Fibroblast of pulmonary artery (primary cell): ENCODE measurements at regions not wholly inside any gene's neighbourhood (a gene's known extent, or its start where the extent isn't known, plus 50 kb on each side); places are given as distances from the start of the nearest gene placed in this dataset.

ENCODE experiments used
- DNase-seq: peaks from one replicate; pipeline ENCODE4 v3.0.0-alpha.2; 2010; ENCODE audit warnings: low read depth
- H3K4me3 ChIP-seq: replicated peaks from 2 replicates; pipeline ENCODE4 v1.5.1; 2011; ENCODE audit warnings: low read depth, mild to moderate bottlenecking, control low read depth, low read length, moderate library complexity
- TF ChIP-seq, protein P1 (sequence below): IDR thresholded peaks from 2 replicates; pipeline ENCODE4 v1.5.1; 2011; ENCODE audit warnings: mild to moderate bottlenecking, control low read depth, low read length, inconsistent platforms; ENCODE audit errors: missing control alignments

DNA sequence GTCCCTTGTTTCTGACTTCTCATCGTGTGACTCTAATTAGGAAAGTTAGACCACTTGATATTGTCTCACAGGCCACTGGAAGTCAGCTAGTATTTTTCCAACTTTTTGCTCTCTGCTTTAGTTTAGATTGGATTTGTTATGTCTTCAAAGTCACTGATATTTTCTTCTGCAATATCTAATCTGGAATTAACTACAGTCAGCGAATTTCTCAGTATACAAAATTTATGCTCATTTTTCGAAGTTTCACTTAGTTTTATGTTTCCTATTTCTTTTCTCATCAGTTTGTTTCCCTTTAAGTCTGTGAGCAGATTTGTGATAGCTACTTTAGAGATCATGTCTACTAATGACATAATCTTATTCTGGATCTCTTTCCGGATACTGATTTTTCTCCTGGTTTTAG lies 1027.2 kb upstream of the CNTN5 start:
- no peak for DNase-seq
- TF ChIP-seq, protein P1, sequence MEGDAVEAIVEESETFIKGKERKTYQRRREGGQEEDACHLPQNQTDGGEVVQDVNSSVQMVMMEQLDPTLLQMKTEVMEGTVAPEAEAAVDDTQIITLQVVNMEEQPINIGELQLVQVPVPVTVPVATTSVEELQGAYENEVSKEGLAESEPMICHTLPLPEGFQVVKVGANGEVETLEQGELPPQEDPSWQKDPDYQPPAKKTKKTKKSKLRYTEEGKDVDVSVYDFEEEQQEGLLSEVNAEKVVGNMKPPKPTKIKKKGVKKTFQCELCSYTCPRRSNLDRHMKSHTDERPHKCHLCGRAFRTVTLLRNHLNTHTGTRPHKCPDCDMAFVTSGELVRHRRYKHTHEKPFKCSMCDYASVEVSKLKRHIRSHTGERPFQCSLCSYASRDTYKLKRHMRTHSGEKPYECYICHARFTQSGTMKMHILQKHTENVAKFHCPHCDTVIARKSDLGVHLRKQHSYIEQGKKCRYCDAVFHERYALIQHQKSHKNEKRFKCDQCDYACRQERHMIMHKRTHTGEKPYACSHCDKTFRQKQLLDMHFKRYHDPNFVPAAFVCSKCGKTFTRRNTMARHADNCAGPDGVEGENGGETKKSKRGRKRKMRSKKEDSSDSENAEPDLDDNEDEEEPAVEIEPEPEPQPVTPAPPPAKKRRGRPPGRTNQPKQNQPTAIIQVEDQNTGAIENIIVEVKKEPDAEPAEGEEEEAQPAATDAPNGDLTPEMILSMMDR, result no peak
- no peak overlapping the region for H3K4me3 ChIP-seq

DNA sequence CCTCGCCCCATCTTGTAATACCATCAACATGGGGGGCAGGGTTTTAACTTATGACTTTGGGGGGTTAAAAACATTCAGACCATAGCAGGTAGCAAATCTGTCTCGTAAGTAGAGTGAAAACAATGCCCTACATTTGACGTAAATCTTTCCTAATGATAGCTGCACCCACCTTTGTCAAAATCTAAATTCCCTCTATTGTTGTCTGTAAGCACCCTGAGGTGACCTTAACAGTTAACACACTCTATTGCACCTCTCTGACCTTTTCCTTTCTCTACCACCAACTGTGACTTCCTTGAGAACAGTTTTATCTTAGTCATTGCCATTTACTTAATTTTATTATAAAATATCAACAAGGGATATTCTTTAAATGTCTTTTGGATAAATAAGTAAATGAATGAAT lies 1024.9 kb upstream of the CNTN5 start:
- DNase-seq, result no peak
- H3K4me3 ChIP-seq, result no peak overlapping the region
- TF ChIP-seq, protein P1, result no peak

DNA sequence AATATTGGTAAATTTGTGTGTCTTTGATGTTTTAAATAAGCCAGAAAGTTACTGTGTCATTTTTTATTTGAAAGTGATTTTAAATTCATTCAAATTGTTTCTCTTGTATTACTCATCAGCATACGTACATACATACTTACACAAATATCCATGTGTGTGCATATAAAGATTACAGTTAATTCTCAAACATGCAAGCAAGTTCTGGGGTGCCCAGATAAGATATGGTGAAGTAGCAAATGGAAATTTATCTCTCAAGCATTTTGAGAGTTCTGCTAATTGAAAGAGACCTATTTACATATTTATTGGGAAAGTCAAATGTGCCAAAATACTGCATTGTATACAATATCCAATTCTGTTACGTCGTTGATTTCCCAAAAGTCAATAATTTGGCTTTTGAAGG lies 1024.0 kb upstream of the CNTN5 start:
- TF ChIP-seq, protein P1, result no peak

DNA sequence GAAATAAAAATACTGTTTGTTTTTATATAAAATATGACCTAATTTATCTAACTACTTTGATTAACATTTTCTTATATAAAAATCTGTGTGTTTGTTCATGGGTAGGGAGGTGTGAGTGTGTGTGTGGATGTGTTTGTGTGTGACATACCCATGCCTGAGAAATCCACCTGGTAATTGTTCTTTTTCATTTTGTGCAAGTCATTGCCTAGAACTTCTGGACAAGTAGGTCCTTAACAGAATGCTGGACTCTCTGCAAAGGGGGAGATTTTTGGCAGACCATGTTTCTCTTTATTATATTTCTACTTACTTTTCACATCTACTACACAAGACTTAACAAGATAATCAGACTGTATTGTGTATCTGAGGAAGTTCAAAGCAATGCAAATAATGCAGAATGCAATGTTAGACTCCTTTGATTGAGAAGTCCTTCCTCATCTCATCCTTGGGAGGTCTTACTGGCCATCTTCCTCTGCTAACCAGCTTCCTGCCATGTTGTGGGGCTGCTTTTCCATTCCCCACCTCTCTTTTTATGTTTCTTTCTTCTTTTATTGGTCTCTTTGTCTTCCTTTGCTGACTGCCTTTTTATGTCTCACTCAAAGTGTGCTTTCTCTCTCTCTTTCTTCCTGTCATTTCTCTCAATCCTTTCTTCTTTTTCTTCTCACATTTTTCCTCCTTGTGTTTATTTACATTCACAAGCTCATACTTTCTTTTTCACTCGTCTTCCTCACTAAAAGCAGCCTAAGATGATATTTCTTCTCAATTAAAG lies 1017.0 kb upstream of the CNTN5 start:
- no peak for DNase-seq
- H3K4me3 ChIP-seq, result no peak overlapping the region
- TF ChIP-seq, protein P1, result no peak

More for the DNA sequence above, 1024.0 kb upstream of the CNTN5 start:
- DNase-seq, result no peak
- no peak overlapping the region for H3K4me3 ChIP-seq

DNA sequence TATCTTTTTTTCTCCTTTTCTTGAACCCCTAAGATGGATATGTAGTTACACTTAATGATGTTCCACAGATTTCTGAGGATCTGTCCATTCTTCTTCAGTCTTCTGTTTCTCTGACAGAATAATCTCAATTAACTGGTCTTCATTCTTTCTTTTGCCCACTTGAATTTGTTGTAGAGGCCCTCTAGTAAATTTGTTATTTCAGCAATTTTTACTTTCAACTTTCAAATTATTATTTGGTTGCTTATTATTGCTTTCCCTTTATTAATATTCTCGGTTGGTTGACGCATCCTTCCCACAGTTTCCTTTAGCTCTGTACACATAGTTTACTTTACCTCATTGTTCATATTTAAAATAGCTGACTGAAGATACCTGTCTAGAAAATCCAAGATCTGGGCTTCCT lies 1013.7 kb upstream of the CNTN5 start:
- TF ChIP-seq, protein P1, result no peak
- H3K4me3 ChIP-seq, result no peak overlapping the region

DNA sequence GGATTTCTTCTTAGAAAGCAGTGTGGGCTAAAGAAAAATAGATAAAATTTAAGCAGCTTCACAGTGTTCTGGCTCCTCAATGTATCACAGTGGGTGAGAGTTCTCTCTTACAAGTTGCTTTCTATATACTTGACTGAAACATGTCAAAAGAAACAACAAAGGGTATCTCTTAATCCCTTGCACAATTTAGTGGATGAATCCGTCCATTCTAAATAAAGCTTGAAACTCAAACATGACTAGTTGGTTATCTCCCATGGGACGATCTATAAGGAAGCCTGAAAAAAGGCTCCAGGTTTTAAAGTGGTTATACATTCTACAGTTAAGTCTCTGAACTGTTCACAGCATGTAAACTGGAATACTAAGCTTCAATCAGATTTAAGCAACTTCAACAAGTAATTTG lies 993.1 kb upstream of the CNTN5 start:
- H3K4me3 ChIP-seq, result no peak overlapping the region
- TF ChIP-seq, protein P1, result no peak
- no peak for DNase-seq

More for the DNA sequence above, 1013.7 kb upstream of the CNTN5 start:
- no peak for DNase-seq

DNA sequence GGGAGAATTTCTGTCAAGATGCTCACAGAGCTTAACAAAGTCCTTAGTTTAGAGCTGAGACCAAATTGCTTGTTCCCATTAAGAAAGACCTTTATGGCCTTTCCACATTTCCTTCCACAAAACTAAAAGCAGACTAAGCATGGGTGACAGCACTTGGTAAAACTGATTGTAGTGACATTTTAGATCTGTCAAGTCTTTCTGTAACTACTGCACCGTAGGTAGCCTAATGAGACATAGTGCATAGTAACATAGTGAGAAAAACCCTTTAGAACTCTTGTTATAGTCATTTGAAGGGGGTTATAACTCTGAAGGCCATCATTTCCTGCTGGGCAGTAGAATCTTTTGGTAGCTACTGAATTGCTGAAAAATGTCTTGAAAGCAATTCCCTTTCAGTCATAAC lies 990.9 kb upstream of the CNTN5 start:
- no peak for DNase-seq
- H3K4me3 ChIP-seq, result no peak overlapping the region
- TF ChIP-seq, protein P1, result no peak
